Neural cell (in vitro differentiated cells): ENCODE measurements at regions not wholly inside any gene's neighbourhood (a gene's known extent, or its start where the extent isn't known, plus 50 kb on each side); places are given as distances from the start of the nearest gene placed in this dataset.
"Not testable (repeated sequence)": the region's sequence is repeated elsewhere in the genome, so short reads cannot be mapped to it uniquely, and the experiment has no call there.

Experiments
- POLR2AphosphoS5 ChIP-seq: IDR thresholded peaks from 2 replicates; pipeline ENCODE4 v1.6.1; 2012
- TAF1 ChIP-seq: IDR thresholded peaks from 2 replicates; pipeline ENCODE4 v1.6.1; 2012; ENCODE audit warnings: low read depth
- TF ChIP-seq, protein P1 (sequence below): fragments of 450-650 bp; IDR thresholded peaks from 2 replicates; pipeline ENCODE4 v1.5.1; 2014; ENCODE audit warnings: antibody characterized with exemption, mild to moderate bottlenecking, moderate library complexity; ENCODE audit not compliant: poor library complexity, severe bottlenecking

DNA sequence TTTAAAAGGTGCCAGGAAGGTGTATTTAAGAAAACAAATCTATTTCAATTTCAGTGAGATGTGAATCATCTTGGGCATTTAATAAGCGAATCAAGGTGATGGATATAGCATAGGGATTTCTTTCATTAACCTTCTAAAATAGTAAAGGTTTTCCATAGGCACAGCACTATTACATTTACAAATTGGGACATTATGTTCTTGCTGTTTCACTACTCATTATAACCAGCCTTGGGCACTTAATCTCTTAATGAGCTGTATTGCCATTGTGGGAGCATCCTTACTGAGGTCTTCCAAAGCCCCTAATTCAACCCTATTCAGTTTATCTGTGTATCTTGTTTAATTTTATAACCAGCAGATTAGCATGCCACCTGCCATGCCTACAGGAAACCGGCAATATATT lies 1305.5 kb downstream of the CDH12 start:
- TF ChIP-seq POLR2AphosphoS5, TAF1: not testable (repeated sequence)
- TF ChIP-seq, protein P1, sequence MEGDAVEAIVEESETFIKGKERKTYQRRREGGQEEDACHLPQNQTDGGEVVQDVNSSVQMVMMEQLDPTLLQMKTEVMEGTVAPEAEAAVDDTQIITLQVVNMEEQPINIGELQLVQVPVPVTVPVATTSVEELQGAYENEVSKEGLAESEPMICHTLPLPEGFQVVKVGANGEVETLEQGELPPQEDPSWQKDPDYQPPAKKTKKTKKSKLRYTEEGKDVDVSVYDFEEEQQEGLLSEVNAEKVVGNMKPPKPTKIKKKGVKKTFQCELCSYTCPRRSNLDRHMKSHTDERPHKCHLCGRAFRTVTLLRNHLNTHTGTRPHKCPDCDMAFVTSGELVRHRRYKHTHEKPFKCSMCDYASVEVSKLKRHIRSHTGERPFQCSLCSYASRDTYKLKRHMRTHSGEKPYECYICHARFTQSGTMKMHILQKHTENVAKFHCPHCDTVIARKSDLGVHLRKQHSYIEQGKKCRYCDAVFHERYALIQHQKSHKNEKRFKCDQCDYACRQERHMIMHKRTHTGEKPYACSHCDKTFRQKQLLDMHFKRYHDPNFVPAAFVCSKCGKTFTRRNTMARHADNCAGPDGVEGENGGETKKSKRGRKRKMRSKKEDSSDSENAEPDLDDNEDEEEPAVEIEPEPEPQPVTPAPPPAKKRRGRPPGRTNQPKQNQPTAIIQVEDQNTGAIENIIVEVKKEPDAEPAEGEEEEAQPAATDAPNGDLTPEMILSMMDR: not testable (repeated sequence)
